Endothelial cell of umbilical vein (primary cell): ENCODE measurements at regions not wholly inside any gene's neighbourhood (a gene's known extent, or its start where the extent isn't known, plus 50 kb on each side); places are given as distances from the start of the nearest gene placed in this dataset.

ENCODE experiments used
- BruUV-seq: library from RNA; stranded (reverse); fragments of 400-500 nt; replicated peaks from 2 replicates; lab custom pipeline; 2021; lab: Mats Ljungman, UMichigan
- CTCF ChIA-PET: fragments of 300-600, 350-600 bp; sonication (Branson Sonifier 250); formaldehyde crosslinking; loops from one replicate; lab custom pipeline; 2021; ENCODE audit warnings: antibody characterized with exemption, inconsistent platforms; lab: Charles Lee
- POLR2A ChIA-PET: fragments of 300-600, 350-600 bp; sonication (Branson Sonifier 250); formaldehyde crosslinking; loops from one replicate; lab custom pipeline; 2021; ENCODE audit warnings: antibody characterized with exemption, inconsistent platforms; lab: Charles Lee
- DNase-seq: peaks from one replicate; pipeline ENCODE4 v3.0.0-alpha.2; 2011; ENCODE audit warnings: low read depth, low spot score
- FAIRE-seq: peaks from 2 replicates; lab custom pipeline; 2011; peaks lifted over from hg19 to GRCh38; lab: Jason Lieb, UNC
- H2AFZ ChIP-seq: 2 replicates; pipeline ENCODE4 v1.6.0; 2012; ENCODE audit warnings: low read depth, low read length, control low read depth, inconsistent platforms
- H3K27ac ChIP-seq: 2 replicates; pipeline ENCODE4 v1.5.1; 2011; ENCODE audit warnings: low read depth, mild to moderate bottlenecking, control low read depth, low read length, moderate library complexity; ENCODE audit not compliant: insufficient read depth
- H3K27me3 ChIP-seq, 2 experiments: 2 replicates each; pipeline versions ENCODE4 v1.6.0 to v1.6.1; 2011; ENCODE audit warnings: low read length in 2 of 2, mixed read lengths in 1 of 2; ENCODE audit not compliant: control insufficient read depth in 2 of 2, insufficient read depth in 2 of 2
- H3K36me3 ChIP-seq, 2 experiments: 2 replicates in 1 of 2; 3 replicates in 1 of 2; pipeline ENCODE4 v1.5.1; 2011; ENCODE audit warnings: low read length in 2 of 2, mild to moderate bottlenecking in 1 of 2, moderate library complexity in 1 of 2; ENCODE audit not compliant: control insufficient read depth in 2 of 2, insufficient read depth in 2 of 2; ENCODE audit errors: extremely low read depth in 1 of 2
- H3K4me1 ChIP-seq: 3 replicates; pipeline ENCODE4 v1.5.1; 2011; ENCODE audit warnings: mild to moderate bottlenecking, low read length; ENCODE audit not compliant: control insufficient read depth, insufficient read depth; ENCODE audit errors: extremely low read depth
- H3K4me2 ChIP-seq: 2 replicates; pipeline ENCODE4 v1.6.1; 2011; ENCODE audit warnings: low read length, control low read depth, mixed read lengths; ENCODE audit not compliant: insufficient read depth
- H3K4me3 ChIP-seq, 3 experiments: fragments of 200-600 bp in 1 of 3; sonication (generic), shearing (Covaris generic) in 1 of 3; replicated peaks in 1 of 3; 2 replicates each; pipeline ENCODE4 v1.5.1; 2011 to 2016; ENCODE audit warnings: control low read depth in 3 of 3, low read length in 3 of 3, mild to moderate bottlenecking in 2 of 3, inconsistent platforms in 1 of 3, low read depth in 1 of 3, moderate library complexity in 1 of 3; ENCODE audit not compliant: insufficient read depth in 1 of 3
- H3K79me2 ChIP-seq: 2 replicates; pipeline ENCODE4 v1.6.0; 2012; ENCODE audit warnings: low read length, inconsistent platforms; ENCODE audit not compliant: control insufficient read depth, insufficient read depth
- H3K9ac ChIP-seq: replicated peaks from 2 replicates; pipeline ENCODE3; 2011; ENCODE audit warnings: low read length, control low read depth; ENCODE audit not compliant: insufficient read depth; ENCODE audit errors: extremely low read depth
- H3K9me1 ChIP-seq: replicated peaks from 3 replicates; pipeline ENCODE4 v1.6.0; 2011; ENCODE audit warnings: mild to moderate bottlenecking, low read length; ENCODE audit not compliant: control insufficient read depth, insufficient read depth; ENCODE audit errors: extremely low read depth
- H3K9me3 ChIP-seq: replicated peaks from 2 replicates; pipeline ENCODE4 v1.5.1; 2012; ENCODE audit warnings: low read length, inconsistent platforms; ENCODE audit not compliant: control insufficient read depth, insufficient read depth
- H4K20me1 ChIP-seq: replicated peaks from 2 replicates; pipeline ENCODE3; 2011; ENCODE audit warnings: mild to moderate bottlenecking, low read length; ENCODE audit not compliant: control insufficient read depth, insufficient read depth; ENCODE audit errors: extremely low read depth
- EZH2 ChIP-seq: IDR thresholded peaks from 2 replicates; pipeline ENCODE4 v1.6.1; 2012; ENCODE audit warnings: borderline replicate concordance, low read depth, mild to moderate bottlenecking, moderate library complexity, low read length, inconsistent platforms; ENCODE audit not compliant: severe bottlenecking
- FOS ChIP-seq: IDR thresholded peaks from 2 replicates; pipeline ENCODE4 v1.6.1; 2011; ENCODE audit warnings: mild to moderate bottlenecking, low read length, moderate library complexity, borderline replicate concordance; ENCODE audit not compliant: insufficient read depth
- GATA2 ChIP-seq: IDR thresholded peaks from 2 replicates; pipeline ENCODE4 v1.7.0; 2011; ENCODE audit warnings: low read depth, mild to moderate bottlenecking, moderate library complexity, mixed read lengths, low read length; ENCODE audit not compliant: insufficient read length, insufficient read depth
- JUN ChIP-seq: IDR thresholded peaks from 2 replicates; pipeline ENCODE4 v1.6.1; 2011; ENCODE audit warnings: borderline replicate concordance, low read depth; ENCODE audit not compliant: insufficient read length, insufficient read depth
- MYC ChIP-seq: IDR thresholded peaks from one replicate; pipeline ENCODE4 v1.6.1; 2011; ENCODE audit warnings: mild to moderate bottlenecking, low read depth, low read length
- POLR2A ChIP-seq: IDR thresholded peaks from 2 replicates; pipeline ENCODE4 v1.6.1; 2012; ENCODE audit warnings: low read depth, mild to moderate bottlenecking, control low read depth, low read length
- dilution Hi-C: fragments of 300-500 bp; cut with MboI; formaldehyde crosslinking; loops from one replicate; pipeline ENCODE4 v1.15.0; 2019; ENCODE audit warnings: low sequenced_read_pairs; ENCODE audit not compliant: extremely low pct_ligation_motif_present
- intact Hi-C: fragments of 100-400 bp; cut with micrococcal nuclease; formaldehyde crosslinking; loops from one replicate; pipeline ENCODE4 v1.10.0; 2022
- TF ChIP-seq, protein P1 (sequence below), 2 donors: IDR thresholded peaks; 1 replicate in 1 of 2; 2 replicates in 1 of 2; pipeline ENCODE4 v1.5.1; 2011; ENCODE audit warnings: low read length in 2 of 2, mild to moderate bottlenecking in 2 of 2, moderate library complexity in 2 of 2, control low read depth in 1 of 2, inconsistent platforms in 1 of 2, low read depth in 1 of 2; ENCODE audit not compliant: insufficient read depth in 1 of 2; ENCODE audit errors: extremely low read depth in 1 of 2
- TF ChIP-seq, protein P2 (sequence below): IDR thresholded peaks from 2 replicates; pipeline ENCODE4 v1.6.1; 2011; ENCODE audit not compliant: insufficient read depth, insufficient read length

DNA sequence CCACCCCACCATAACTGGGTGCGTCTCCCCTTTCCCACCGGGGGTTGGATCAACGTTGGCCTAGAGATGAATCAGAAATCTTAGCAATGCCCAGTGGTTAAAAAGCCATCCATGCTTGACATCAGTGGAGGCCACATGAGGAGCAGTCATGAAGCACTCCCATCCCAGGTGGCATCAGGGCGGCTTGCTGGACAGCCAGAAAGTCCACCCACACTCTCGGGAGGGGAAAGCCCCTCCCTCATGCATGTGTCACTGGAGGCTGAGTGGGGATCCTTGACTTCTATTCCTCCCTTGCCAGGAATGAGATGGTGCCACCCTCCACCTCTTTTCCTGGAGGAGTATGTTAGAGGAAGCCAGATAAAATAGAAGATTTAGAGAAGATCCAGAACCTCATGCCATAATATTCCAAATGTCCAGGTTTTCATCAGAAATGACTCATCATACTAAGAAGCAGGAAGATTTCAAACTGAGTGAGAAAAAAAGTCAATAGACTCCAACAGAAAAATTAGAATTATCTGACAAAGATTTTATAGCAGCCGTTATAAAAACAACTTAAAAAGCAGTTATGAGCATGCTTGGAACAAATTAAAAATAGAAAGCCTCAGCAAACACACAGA is 507.1 kb upstream of the ID2 start:
- Histone ChIP-seq H3K9ac (no peak overlapping the region), H3K4me2 (no peak overlapping the region), H3K9me1 (no peaks in the 10 kb centered on the region), H3K27me3 (peaks cover 0 to 3% of the 10 kb centered on the region in 2 experiments), H2AFZ (no peak overlapping the region), H3K79me2 (no peaks in the 10 kb centered on the region), H3K4me1 (peaks cover 16% of the 10 kb centered on the region), H3K4me3 (no peak overlapping the region), H3K36me3 (no peaks in the 10 kb centered on the region), H3K27ac (no peak overlapping the region), H3K9me3 (no peaks in the 10 kb centered on the region), H4K20me1 (no peaks in the 10 kb centered on the region)
- ChIA-PET POLR2A (no interaction called here), CTCF (no interaction called here)
- DNase-seq = no peak
- FAIRE-seq = no peak
- intact Hi-C loops (no loop called here), dilution Hi-C loops (no loop called here)
- no peak for TF ChIP-seq FOS
- no peak for TF ChIP-seq EZH2
- no TSS peak for BruUV-seq

DNA sequence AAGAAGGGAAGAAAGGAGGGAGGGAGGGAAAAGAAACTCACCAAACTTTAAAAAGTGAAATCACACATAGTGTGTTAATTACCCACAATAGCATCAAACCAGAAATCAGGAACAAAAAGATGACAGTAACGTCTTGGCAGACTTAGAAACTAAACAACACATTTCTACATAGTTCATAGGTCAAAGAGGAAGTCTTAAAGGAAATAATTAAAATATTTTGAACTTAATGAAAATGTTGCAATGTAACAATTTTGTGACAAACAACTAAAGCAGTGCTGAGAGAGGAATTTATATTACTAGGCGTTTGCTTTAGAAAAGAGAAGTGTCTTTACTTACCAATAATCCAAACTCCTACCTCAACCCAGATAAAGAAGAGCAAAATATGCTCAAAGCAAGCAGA is 505.0 kb upstream of the ID2 start:
- no peaks in the 10 kb centered on the region for H3K4me1 ChIP-seq
- no peak overlapping the region for H3K4me3 ChIP-seq
- no peaks in the 10 kb centered on the region for H3K36me3 ChIP-seq
- no peak for FAIRE-seq
- peaks cover 0 to 3% of the 10 kb centered on the region in 2 experiments for H3K27me3 ChIP-seq
- no TSS peak for BruUV-seq
- H4K20me1 ChIP-seq = no peaks in the 10 kb centered on the region
- no peak overlapping the region for H2AFZ ChIP-seq
- H3K79me2 ChIP-seq = no peaks in the 10 kb centered on the region
- no peak overlapping the region for H3K27ac ChIP-seq
- H3K9ac ChIP-seq = no peak overlapping the region
- no peaks in the 10 kb centered on the region for H3K9me1 ChIP-seq
- H3K4me2 ChIP-seq = no peak overlapping the region
- intact Hi-C loops = no loop called here
- TF ChIP-seq FOS (no peak), POLR2A (no peak), JUN (no peak), MYC (no peak), EZH2 (no peak), GATA2 (no peak)
- TF ChIP-seq, protein P1, sequence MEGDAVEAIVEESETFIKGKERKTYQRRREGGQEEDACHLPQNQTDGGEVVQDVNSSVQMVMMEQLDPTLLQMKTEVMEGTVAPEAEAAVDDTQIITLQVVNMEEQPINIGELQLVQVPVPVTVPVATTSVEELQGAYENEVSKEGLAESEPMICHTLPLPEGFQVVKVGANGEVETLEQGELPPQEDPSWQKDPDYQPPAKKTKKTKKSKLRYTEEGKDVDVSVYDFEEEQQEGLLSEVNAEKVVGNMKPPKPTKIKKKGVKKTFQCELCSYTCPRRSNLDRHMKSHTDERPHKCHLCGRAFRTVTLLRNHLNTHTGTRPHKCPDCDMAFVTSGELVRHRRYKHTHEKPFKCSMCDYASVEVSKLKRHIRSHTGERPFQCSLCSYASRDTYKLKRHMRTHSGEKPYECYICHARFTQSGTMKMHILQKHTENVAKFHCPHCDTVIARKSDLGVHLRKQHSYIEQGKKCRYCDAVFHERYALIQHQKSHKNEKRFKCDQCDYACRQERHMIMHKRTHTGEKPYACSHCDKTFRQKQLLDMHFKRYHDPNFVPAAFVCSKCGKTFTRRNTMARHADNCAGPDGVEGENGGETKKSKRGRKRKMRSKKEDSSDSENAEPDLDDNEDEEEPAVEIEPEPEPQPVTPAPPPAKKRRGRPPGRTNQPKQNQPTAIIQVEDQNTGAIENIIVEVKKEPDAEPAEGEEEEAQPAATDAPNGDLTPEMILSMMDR (IDR thresholded peaks at IDR 0.05; ENCODE audit: extremely low read depth in 1 of 2, insufficient read depth in 1 of 2, low read depth in 1 of 2, low read length in 2 of 2) = no peak
- TF ChIP-seq, protein P2, sequence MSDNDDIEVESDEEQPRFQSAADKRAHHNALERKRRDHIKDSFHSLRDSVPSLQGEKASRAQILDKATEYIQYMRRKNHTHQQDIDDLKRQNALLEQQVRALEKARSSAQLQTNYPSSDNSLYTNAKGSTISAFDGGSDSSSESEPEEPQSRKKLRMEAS = no peak
- ChIA-PET CTCF (no interaction called here), POLR2A (no interaction called here)
- no peaks in the 10 kb centered on the region for H3K9me3 ChIP-seq
- DNase-seq = no peak
- dilution Hi-C loops = no loop called here
